A673 (cell line): ENCODE measurements at regions not wholly inside any gene's neighbourhood (a gene's known extent, or its start where the extent isn't known, plus 50 kb on each side); places are given as distances from the start of the nearest gene placed in this dataset.

Experiments used
- BruUV-seq: library from RNA; stranded (reverse); fragments of 400-500 nt; replicated peaks from 2 replicates; lab custom pipeline; 2021; lab: Mats Ljungman, UMichigan
- CTCF ChIA-PET: fragments of 300-600 bp; sonication (Branson Sonifier 250); formaldehyde crosslinking; loops from one replicate; lab custom pipeline; 2022; ENCODE audit warnings: antibody characterized with exemption; lab: Charles Lee
- POLR2A ChIA-PET: fragments of 300-600 bp; sonication (Branson Sonifier 250); formaldehyde crosslinking; loops from one replicate; lab custom pipeline; 2022; ENCODE audit warnings: antibody characterized with exemption; ENCODE audit not compliant: low non-redundant PET; lab: Charles Lee
- DNase-seq: peaks from one replicate; pipeline ENCODE4 v3.0.0-alpha.2; 2015; ENCODE audit warnings: low spot score
- H3K27ac ChIP-seq: fragments of 200-600 bp; sonication (generic); 2 replicates; pipeline ENCODE4 v1.5.1; 2016; ENCODE audit warnings: mixed run types, low read depth, mild to moderate bottlenecking, mixed read lengths, antibody characterized with exemption, low read length; ENCODE audit not compliant: poor library complexity, severe bottlenecking
- H3K27me3 ChIP-seq: fragments of 200-600 bp; sonication (generic); replicated peaks from 2 replicates; pipeline ENCODE4 v1.6.1; 2017; ENCODE audit warnings: mixed run types, low read depth, mild to moderate bottlenecking, mixed read lengths, antibody characterized with exemption, low read length; ENCODE audit not compliant: insufficient read depth, poor library complexity
- H3K36me3 ChIP-seq: fragments of 200-600 bp; sonication (generic); 2 replicates; pipeline ENCODE4 v1.6.1; 2016; ENCODE audit warnings: mixed run types, mild to moderate bottlenecking, mixed read lengths, antibody characterized with exemption, low read length; ENCODE audit not compliant: insufficient read depth, poor library complexity, severe bottlenecking
- H3K4me1 ChIP-seq: fragments of 200-600 bp; sonication (generic); 2 replicates; pipeline ENCODE4 v1.6.1; 2017; ENCODE audit warnings: mixed run types, mild to moderate bottlenecking, mixed read lengths, antibody characterized with exemption, low read length; ENCODE audit not compliant: insufficient read depth, poor library complexity, severe bottlenecking
- H3K4me3 ChIP-seq: fragments of 200-600 bp; sonication (generic); 2 replicates; pipeline ENCODE4 v1.5.1; 2016; ENCODE audit warnings: low read depth, mixed run types, mild to moderate bottlenecking, mixed read lengths, low read length; ENCODE audit not compliant: poor library complexity, severe bottlenecking
- H3K9me3 ChIP-seq: fragments of 200-600 bp; sonication (generic); 2 replicates; pipeline ENCODE4 v1.6.1; 2016; ENCODE audit warnings: mixed run types, low read depth, mild to moderate bottlenecking, mixed read lengths, antibody characterized with exemption, low read length; ENCODE audit not compliant: poor library complexity, severe bottlenecking
- CTCF ChIP-seq: fragments of 300-800, 200-600 bp; sonication (generic); conservative IDR thresholded peaks from 2 replicates; pipeline ENCODE4 v1.5.1; 2017; ENCODE audit warnings: low read depth, mild to moderate bottlenecking, antibody characterized with exemption, low read length, moderate library complexity, mixed read lengths
- EZH2 ChIP-seq: fragments of 200-600 bp; sonication (generic); IDR thresholded peaks from 2 replicates; pipeline ENCODE4 v1.6.1; 2017; ENCODE audit warnings: borderline replicate concordance, low read depth, mild to moderate bottlenecking, mixed read lengths, antibody characterized with exemption, low read length; ENCODE audit not compliant: poor library complexity, severe bottlenecking
- intact Hi-C: fragments of 100-400 bp; cut with micrococcal nuclease; formaldehyde crosslinking; loops from one replicate; pipeline ENCODE4 v1.10.0; 2022; ENCODE audit not compliant: unreplicated experiment

DNA sequence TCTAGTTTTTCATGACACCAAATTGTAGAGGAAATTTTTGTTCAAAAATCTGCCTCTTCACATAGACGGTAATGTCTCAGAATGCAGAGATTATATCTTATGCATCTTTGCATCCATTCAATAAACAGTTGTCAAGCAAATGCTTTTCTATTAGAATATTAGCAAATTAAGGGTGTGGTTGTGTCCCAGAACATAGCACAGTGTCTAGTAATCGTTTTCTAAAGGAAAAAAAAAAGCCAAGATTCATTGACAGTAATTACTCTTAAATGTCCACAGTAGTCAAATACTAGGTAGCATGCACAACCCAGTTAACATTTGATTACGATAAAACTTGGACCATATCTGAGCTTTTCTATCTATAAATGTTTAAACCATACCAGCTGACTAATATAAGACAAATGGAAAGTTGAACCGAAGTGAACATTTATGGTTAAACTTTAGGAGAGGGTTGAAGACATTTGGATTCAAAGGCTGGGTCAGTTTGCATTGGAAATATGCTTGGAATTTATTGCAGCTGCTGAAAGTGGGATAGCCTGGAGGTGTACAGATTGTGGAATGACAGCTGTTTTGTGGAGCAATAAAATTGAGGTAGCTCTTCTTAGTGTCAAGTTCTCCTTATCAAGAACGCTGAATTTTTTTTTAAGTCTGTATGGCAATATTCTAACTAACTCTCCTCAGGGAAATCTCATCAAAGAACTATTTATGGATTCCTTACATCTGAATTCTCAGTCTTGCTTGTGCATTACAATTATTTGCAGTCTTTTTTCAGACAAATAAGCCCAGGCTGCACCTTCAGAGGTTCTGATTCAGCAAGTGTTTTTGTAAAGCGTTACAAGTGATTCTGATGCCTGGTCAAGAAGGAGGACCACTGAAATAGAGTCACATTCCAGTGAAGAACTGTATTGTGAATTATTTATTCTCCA is 66.7 kb upstream of the ATP2B1 start:
- H3K36me3 ChIP-seq = no peaks in the 10 kb centered on the region
- ChIA-PET CTCF (no interaction called here), POLR2A (no interaction called here)
- intact Hi-C loops = no loop called here
- BruUV-seq = no TSS peak
- H3K27me3 ChIP-seq = no peaks in the 10 kb centered on the region
- no peak overlapping the region for H3K4me3 ChIP-seq
- no peaks in the 10 kb centered on the region for H3K4me1 ChIP-seq
- TF ChIP-seq CTCF (no peak), EZH2 (no peak)
- no peaks in the 10 kb centered on the region for H3K9me3 ChIP-seq
- no peak overlapping the region for H3K27ac ChIP-seq
- DNase-seq = no peak

DNA sequence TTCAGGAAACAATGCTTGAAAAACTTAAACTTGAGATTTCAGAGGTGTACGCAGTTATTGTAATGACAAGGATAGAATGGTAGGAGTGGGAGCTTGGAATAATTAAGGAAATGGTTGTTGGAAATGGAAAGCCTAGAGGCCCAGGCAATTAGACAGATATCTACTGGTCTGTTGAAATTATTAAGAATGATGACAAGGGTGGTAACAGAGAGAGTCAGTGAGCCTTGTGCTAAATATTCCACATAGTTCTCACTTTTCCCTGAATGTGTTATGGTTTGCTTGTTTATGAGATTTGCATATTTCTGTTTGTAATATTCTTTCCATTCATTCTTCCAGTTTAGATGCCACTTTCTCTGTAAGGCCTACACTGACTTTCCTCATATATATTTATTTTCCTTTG is 66.0 kb upstream of the ATP2B1 start:
- no TSS peak for BruUV-seq
- Histone ChIP-seq H3K27me3 (no peaks in the 10 kb centered on the region), H3K4me1 (no peaks in the 10 kb centered on the region), H3K27ac (no peak overlapping the region), H3K4me3 (no peak overlapping the region), H3K9me3 (no peaks in the 10 kb centered on the region), H3K36me3 (no peaks in the 10 kb centered on the region)
- DNase-seq = no peak
- TF ChIP-seq EZH2 (no peak), CTCF (no peak)
- ChIA-PET POLR2A (no interaction called here), CTCF (no interaction called here)
- intact Hi-C loops = no loop called here

GRCh38 chr12:89770391-89770790 is 61.8 kb upstream of the ATP2B1 start:
- Histone ChIP-seq H3K27me3 (no peaks in the 10 kb centered on the region), H3K27ac (no peak overlapping the region), H3K36me3 (no peaks in the 10 kb centered on the region), H3K9me3 (no peaks in the 10 kb centered on the region), H3K4me1 (no peaks in the 10 kb centered on the region), H3K4me3 (no peak overlapping the region)
- TF ChIP-seq EZH2 (no peak), CTCF (no peak)
- ChIA-PET CTCF (no interaction called here), POLR2A (no interaction called here)
- intact Hi-C loops = no loop called here
- no TSS peak for BruUV-seq
- DNase-seq = no peak
